Endodermal cell (in vitro differentiated cells): ENCODE measurements at regions not wholly inside any gene's neighbourhood (a gene's known extent, or its start where the extent isn't known, plus 50 kb on each side); places are given as distances from the start of the nearest gene placed in this dataset.
A peak's percentile ranks its signal among the peaks of the same experiment; 100 is the strongest.

ENCODE experiments used
- DNase-seq: peaks from one replicate; pipeline ENCODE4 v3.0.0-alpha.2; 2017
- H3K27ac ChIP-seq: 2 replicates; pipeline ENCODE4 v1.5.1; 2013; ENCODE audit warnings: mild to moderate bottlenecking, low read depth, low read length, moderate library complexity
- H3K27me3 ChIP-seq: 2 replicates; pipeline ENCODE4 v1.6.1; 2013; ENCODE audit warnings: mild to moderate bottlenecking, low read length, moderate library complexity; ENCODE audit not compliant: insufficient read depth, control insufficient read depth, poor library complexity, severe bottlenecking
- H3K36me3 ChIP-seq: 2 replicates; pipeline ENCODE4 v1.7.0; 2013; ENCODE audit warnings: mild to moderate bottlenecking, low read length, moderate library complexity; ENCODE audit not compliant: control insufficient read depth, insufficient read depth
- H3K4me1 ChIP-seq: one replicate; pipeline ENCODE4 v1.7.0; 2013; ENCODE audit warnings: low read length; ENCODE audit not compliant: control insufficient read depth, insufficient read depth
- H3K4me3 ChIP-seq: 2 replicates; pipeline ENCODE4 v1.5.1; 2013; ENCODE audit warnings: mild to moderate bottlenecking, low read length, moderate library complexity
- H3K9ac ChIP-seq: 2 replicates; pipeline ENCODE4 v1.6.1; 2013; ENCODE audit warnings: mild to moderate bottlenecking, low read length, moderate library complexity; ENCODE audit not compliant: poor library complexity, severe bottlenecking; ENCODE audit errors: extremely low read depth
- H3K9me3 ChIP-seq: 2 replicates; pipeline ENCODE4 v1.6.1; 2013; ENCODE audit warnings: mild to moderate bottlenecking, low read length, moderate library complexity; ENCODE audit not compliant: control insufficient read depth
- H3K27ac Mint-ChIP-seq: 2 replicates; pipeline ENCODE4 v1.8.0; 2020; ENCODE audit warnings: mixed read lengths
- H3K27me3 Mint-ChIP-seq: 2 replicates; pipeline ENCODE4 v1.8.0; 2021; ENCODE audit warnings: mild to moderate bottlenecking, mixed read lengths; ENCODE audit not compliant: insufficient read depth
- H3K36me3 Mint-ChIP-seq: 2 replicates; pipeline ENCODE4 v1.8.0; 2020; ENCODE audit warnings: low read depth, mixed read lengths
- H3K4me1 Mint-ChIP-seq: 2 replicates; pipeline ENCODE4 v1.8.0; 2020; ENCODE audit warnings: mixed read lengths
- H3K4me3 Mint-ChIP-seq: 2 replicates; pipeline ENCODE4 v1.8.0; 2020; ENCODE audit warnings: mild to moderate bottlenecking, moderate library complexity, mixed read lengths
- H3K9me3 Mint-ChIP-seq: 2 replicates; pipeline ENCODE4 v1.8.0; 2020; ENCODE audit warnings: mild to moderate bottlenecking, mixed read lengths
- WGBS, 2 experiments: methylation state at CpG; one replicate each; pipeline versions ENCODE4 v1.1.5 to v1.1.7; 2013; ENCODE audit warnings: missing lambda C conversion rate in 2 of 2, mixed read lengths in 1 of 2; ENCODE audit not compliant: insufficient coverage in 1 of 2, insufficient read length in 1 of 2; 5-methylcytosine and 5-hydroxymethylcytosine counted together
- TF ChIP-seq, protein P1 (sequence below): fragments of 200-600 bp; sonication (generic); conservative IDR thresholded peaks from 2 replicates; pipeline ENCODE4 v1.5.0; 2021; ENCODE audit warnings: antibody characterized with exemption, mild to moderate bottlenecking

DNA sequence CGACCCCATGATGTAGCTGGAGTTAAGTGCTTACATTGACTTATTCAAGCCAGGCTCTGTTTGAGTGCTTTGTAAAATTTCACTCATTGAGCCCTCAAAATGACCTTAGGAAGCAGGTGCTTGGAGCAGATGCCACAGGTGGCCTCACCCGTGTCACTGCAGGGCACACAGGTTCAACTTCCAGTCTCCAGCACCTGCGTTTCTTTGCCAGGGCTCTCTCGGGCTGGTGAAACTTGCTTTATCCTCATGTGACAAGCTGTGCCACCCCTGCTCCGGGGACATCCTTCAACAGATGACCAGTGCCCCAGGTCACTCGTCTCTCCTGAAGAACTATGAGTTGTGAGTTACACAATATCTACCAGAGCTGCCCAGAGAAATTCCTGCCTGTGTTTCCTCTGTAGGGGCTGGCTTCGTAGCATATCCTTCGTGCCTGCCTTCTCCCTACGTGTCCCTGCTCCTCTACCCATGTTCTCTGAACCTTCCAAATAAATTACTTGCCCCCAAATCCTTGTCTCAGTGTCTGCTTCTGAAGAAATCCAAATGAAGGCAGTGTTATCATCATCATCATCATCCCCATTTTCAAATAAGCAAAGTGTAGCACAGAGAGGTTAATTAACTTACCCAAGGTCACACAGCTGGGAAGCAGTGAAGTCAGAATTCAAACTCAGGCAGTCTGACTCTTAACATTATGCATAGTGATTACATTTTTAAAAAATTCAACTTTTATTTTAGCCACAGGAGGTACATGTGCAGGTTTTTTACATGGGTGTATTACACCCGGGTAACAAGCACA, 352.5 kb downstream of the NPIPA8 start:
- Mint-ChIP-seq H3K36me3 (no peaks in the 10 kb centered on the region), H3K4me1 (no peaks in the 10 kb centered on the region), H3K4me3 (no peak overlapping the region), H3K27me3 (no peaks in the 10 kb centered on the region), H3K9me3 (peaks cover 3% of the 10 kb centered on the region), H3K27ac (no peak overlapping the region)
- DNase-seq: no peak
- Histone ChIP-seq H3K27me3 (no peaks in the 10 kb centered on the region), H3K4me1 (no peaks in the 10 kb centered on the region), H3K4me3 (no peak overlapping the region), H3K27ac (no peak overlapping the region), H3K9ac (no peak overlapping the region), H3K36me3 (no peaks in the 10 kb centered on the region), H3K9me3 (no peaks in the 10 kb centered on the region)
- 92 to 98% methylated on average over 10 of the region's 10 CpGs for WGBS, 2 experiments
- TF ChIP-seq, protein P1, sequence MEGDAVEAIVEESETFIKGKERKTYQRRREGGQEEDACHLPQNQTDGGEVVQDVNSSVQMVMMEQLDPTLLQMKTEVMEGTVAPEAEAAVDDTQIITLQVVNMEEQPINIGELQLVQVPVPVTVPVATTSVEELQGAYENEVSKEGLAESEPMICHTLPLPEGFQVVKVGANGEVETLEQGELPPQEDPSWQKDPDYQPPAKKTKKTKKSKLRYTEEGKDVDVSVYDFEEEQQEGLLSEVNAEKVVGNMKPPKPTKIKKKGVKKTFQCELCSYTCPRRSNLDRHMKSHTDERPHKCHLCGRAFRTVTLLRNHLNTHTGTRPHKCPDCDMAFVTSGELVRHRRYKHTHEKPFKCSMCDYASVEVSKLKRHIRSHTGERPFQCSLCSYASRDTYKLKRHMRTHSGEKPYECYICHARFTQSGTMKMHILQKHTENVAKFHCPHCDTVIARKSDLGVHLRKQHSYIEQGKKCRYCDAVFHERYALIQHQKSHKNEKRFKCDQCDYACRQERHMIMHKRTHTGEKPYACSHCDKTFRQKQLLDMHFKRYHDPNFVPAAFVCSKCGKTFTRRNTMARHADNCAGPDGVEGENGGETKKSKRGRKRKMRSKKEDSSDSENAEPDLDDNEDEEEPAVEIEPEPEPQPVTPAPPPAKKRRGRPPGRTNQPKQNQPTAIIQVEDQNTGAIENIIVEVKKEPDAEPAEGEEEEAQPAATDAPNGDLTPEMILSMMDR: no peak

DNA sequence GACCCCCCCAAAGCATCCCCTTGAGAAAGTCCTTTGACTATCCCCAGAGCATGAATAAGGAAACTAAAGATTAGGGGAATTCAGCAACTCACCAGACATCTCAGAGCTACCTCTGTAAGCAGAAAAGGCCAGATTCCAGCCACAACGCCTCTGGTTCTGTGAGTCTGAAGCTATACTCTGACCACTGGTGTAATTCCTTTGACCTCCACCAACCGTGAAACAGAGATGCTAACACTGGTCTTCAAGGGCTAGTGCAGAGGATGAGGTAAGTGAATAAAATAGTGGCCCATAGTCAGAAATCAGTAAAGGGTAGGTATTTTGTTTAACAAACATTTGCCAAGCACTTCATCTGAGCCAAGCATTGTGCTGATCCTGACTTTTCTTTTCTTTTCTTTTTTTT, 353.4 kb downstream of the NPIPA8 start:
- Mint-ChIP-seq H3K27me3 (no peaks in the 10 kb centered on the region), H3K4me1 (no peaks in the 10 kb centered on the region), H3K27ac (no peak overlapping the region), H3K4me3 (no peak overlapping the region), H3K36me3 (no peaks in the 10 kb centered on the region), H3K9me3 (peaks cover 5% of the 10 kb centered on the region)
- Histone ChIP-seq H3K4me3 (no peak overlapping the region), H3K27me3 (no peaks in the 10 kb centered on the region), H3K27ac (no peak overlapping the region), H3K9me3 (no peaks in the 10 kb centered on the region), H3K4me1 (no peaks in the 10 kb centered on the region), H3K9ac (no peak overlapping the region), H3K36me3 (no peaks in the 10 kb centered on the region)
- TF ChIP-seq, protein P1: peak; percentile 12
- no peak for DNase-seq
- WGBS, 2 experiments: 81 to 100% methylated on average over 1 to 2 of the region's 2 CpGs

DNA sequence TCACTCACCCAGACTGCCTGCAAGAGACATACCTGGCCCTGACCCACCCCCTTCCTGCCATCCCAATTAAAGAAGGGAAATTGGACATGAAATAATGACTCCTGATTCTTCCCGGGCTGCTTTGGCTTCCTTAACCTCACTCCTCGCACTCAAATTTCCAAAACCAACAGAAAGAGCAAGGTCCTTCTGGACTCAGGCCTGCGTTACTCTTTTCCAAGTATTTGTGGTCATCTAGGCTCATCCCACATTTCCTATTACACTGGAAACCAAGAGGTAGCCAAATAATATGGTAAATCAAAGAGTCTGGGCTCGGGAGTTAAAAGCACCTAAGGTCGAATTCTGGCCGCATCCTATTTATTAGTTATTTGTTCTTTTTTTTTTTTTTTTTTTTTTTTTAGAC, 359.3 kb downstream of the NPIPA8 start:
- WGBS, 2 experiments: 95% methylated on average over 6 of the region's 6 CpGs; no CpG with 5 or more reads in 1 of the 2 experiments
- no peaks in the 10 kb centered on the region for H3K36me3 ChIP-seq

More for the DNA sequence above, 359.3 kb downstream of the NPIPA8 start:
- H3K9me3 ChIP-seq: no peaks in the 10 kb centered on the region
- no peaks in the 10 kb centered on the region for H3K4me1 ChIP-seq
- H3K9me3 Mint-ChIP-seq: peaks cover 5% of the 10 kb centered on the region
- no peaks in the 10 kb centered on the region for H3K27me3 Mint-ChIP-seq
- no peak for DNase-seq
- TF ChIP-seq, protein P1: no peak
- H3K4me3 ChIP-seq: no peak overlapping the region
- no peak overlapping the region for H3K4me3 Mint-ChIP-seq
- H3K36me3 Mint-ChIP-seq: no peaks in the 10 kb centered on the region
- no peak overlapping the region for H3K27ac ChIP-seq
- no peak overlapping the region for H3K9ac ChIP-seq
- H3K27me3 ChIP-seq: no peaks in the 10 kb centered on the region
- no peak overlapping the region for H3K27ac Mint-ChIP-seq
- no peaks in the 10 kb centered on the region for H3K4me1 Mint-ChIP-seq
